PC-9 (cell line): ENCODE measurements at regions not wholly inside any gene's neighbourhood (a gene's known extent, or its start where the extent isn't known, plus 50 kb on each side); places are given as distances from the start of the nearest gene placed in this dataset.

Experiments used
- EZH2 ChIP-seq: fragments of 200-600 bp; sonication (generic); IDR thresholded peaks from 2 replicates; pipeline ENCODE4 v1.8.0; 2017; ENCODE audit warnings: antibody characterized with exemption, low read depth
- TF ChIP-seq, protein P1 (sequence below): fragments of 200-600 bp; sonication (generic); conservative IDR thresholded peaks from 2 replicates; pipeline ENCODE4 v1.6.1; 2017; ENCODE audit warnings: mixed run types, antibody characterized with exemption, mild to moderate bottlenecking, moderate library complexity

DNA sequence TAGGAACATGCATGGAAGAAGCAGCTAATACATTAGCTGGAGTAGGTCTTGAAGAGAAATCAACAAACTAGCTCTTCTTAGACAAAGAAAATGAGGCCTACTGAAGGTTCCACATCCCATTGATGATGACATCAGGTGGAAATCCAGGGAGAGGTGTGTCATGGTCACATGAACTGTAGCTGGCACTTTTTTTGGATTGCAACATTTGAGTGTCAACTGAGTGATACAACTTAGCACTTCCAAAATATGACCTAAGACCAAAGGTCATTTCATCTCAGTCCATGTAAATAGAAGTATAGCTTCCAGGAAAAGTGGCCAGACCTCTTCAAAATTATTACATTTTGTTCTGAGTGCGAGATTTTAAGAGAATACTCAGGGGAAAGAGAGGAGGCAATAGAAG is 117.2 kb upstream of the MEIS2 start:
- TF ChIP-seq, protein P1, sequence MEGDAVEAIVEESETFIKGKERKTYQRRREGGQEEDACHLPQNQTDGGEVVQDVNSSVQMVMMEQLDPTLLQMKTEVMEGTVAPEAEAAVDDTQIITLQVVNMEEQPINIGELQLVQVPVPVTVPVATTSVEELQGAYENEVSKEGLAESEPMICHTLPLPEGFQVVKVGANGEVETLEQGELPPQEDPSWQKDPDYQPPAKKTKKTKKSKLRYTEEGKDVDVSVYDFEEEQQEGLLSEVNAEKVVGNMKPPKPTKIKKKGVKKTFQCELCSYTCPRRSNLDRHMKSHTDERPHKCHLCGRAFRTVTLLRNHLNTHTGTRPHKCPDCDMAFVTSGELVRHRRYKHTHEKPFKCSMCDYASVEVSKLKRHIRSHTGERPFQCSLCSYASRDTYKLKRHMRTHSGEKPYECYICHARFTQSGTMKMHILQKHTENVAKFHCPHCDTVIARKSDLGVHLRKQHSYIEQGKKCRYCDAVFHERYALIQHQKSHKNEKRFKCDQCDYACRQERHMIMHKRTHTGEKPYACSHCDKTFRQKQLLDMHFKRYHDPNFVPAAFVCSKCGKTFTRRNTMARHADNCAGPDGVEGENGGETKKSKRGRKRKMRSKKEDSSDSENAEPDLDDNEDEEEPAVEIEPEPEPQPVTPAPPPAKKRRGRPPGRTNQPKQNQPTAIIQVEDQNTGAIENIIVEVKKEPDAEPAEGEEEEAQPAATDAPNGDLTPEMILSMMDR, result no peak
- TF ChIP-seq EZH2, result no peak
